ENCODE measurements at regions not wholly inside any gene's neighbourhood (a gene's known extent, or its start where the extent isn't known, plus 50 kb on each side); places are given as distances from the start of the nearest gene placed in this dataset.
A peak's percentile ranks its signal among the peaks of the same experiment; 100 is the strongest.
"Not testable (repeated sequence)": the region's sequence is repeated elsewhere in the genome, so short reads cannot be mapped to it uniquely, and the experiment has no call there.

GRCh38 chr17:72175787-72176515, 55.1 kb downstream of the SOX9 start:
- DNase-seq = peak; percentile 58

GRCh38 chr17:72176516-72176851, 55.7 kb downstream of the SOX9 start:
- DNase-seq = no peak

GRCh38 chr17:72176951-72177660, 56.3 kb downstream of the SOX9 start:
- DNase-seq = no peak

GRCh38 chr17:72177738-72178137, 56.9 kb downstream of the SOX9 start:
- no peak for DNase-seq

GRCh38 chr17:72182371-72182873, 61.6 kb downstream of the SOX9 start:
- DNase-seq = no peak

GRCh38 chr17:72183194-72183685, 62.4 kb downstream of the SOX9 start:
- no peak for DNase-seq

GRCh38 chr17:72184805-72185204, 64.0 kb downstream of the SOX9 start:
- no peak for DNase-seq

- peak; percentile 23 for DNase-seq
Measured at GRCh38 chr17:72185564-72185963, 64.7 kb downstream of the SOX9 start.

- no peak for DNase-seq
Measured at GRCh38 chr17:72187556-72187955, 66.7 kb downstream of the SOX9 start.

- DNase-seq = no peak
Measured at GRCh38 chr17:72188801-72189200, 68.0 kb downstream of the SOX9 start.

GRCh38 chr17:72189768-72190593, 69.2 kb downstream of the SOX9 start:
- DNase-seq = no peak

- DNase-seq = no peak
Measured at GRCh38 chr17:72191356-72191755, 70.5 kb downstream of the SOX9 start.

- no peak for DNase-seq
Measured at GRCh38 chr17:72191921-72192799, 71.3 kb downstream of the SOX9 start.

GRCh38 chr17:72192800-72193192, 72.0 kb downstream of the SOX9 start:
- DNase-seq = no peak

GRCh38 chr17:72193391-72194106, 72.7 kb downstream of the SOX9 start:
- no peak for DNase-seq

- not testable (repeated sequence) for DNase-seq
Measured at GRCh38 chr17:72194107-72194440, 73.3 kb downstream of the SOX9 start.

- no peak for DNase-seq
Measured at GRCh38 chr17:72199256-72199655, 78.4 kb downstream of the SOX9 start.

- DNase-seq = no peak
Measured at GRCh38 chr17:72204742-72205141, 83.9 kb downstream of the SOX9 start.

- DNase-seq = peak; percentile 40
Measured at GRCh38 chr17:72205357-72205756, 84.5 kb downstream of the SOX9 start.

- no peak for DNase-seq
Measured at GRCh38 chr17:72205822-72206221, 85.0 kb downstream of the SOX9 start.

GRCh38 chr17:72206376-72206775, 85.6 kb downstream of the SOX9 start:
- DNase-seq = no peak

- no peak for DNase-seq
Measured at GRCh38 chr17:72208832-72209231, 88.0 kb downstream of the SOX9 start.
